Smooth muscle cell (in vitro differentiated cells): ENCODE measurements at regions not wholly inside any gene's neighbourhood (a gene's known extent, or its start where the extent isn't known, plus 50 kb on each side); places are given as distances from the start of the nearest gene placed in this dataset.

Experiments used
- DNase-seq: peaks from one replicate; lab custom pipeline; 2025; ENCODE audit not compliant: unreplicated experiment; lab: John Stamatoyannopoulos, UW
- H2AFZ ChIP-seq: fragments of 200-600 bp; sonication (generic); 2 replicates; pipeline ENCODE4 v1.6.0; 2016; ENCODE audit warnings: antibody characterized with exemption, low read depth, mild to moderate bottlenecking
- H3F3A ChIP-seq: fragments of 200-600 bp; sonication (generic); 2 replicates; pipeline ENCODE4 v1.6.0; 2017; ENCODE audit warnings: antibody characterized with exemption, low read depth
- H3K27ac ChIP-seq: fragments of 200-600 bp; sonication (generic); 2 replicates; pipeline ENCODE4 v1.5.1; 2016; ENCODE audit warnings: low read depth, mild to moderate bottlenecking
- H3K27me3 ChIP-seq: fragments of 200-600 bp; sonication (generic); 2 replicates; pipeline ENCODE4 v1.6.1; 2016; ENCODE audit warnings: low read depth, mild to moderate bottlenecking
- H3K36me3 ChIP-seq: fragments of 200-600 bp; sonication (generic); 2 replicates; pipeline ENCODE4 v1.5.1; 2016; ENCODE audit warnings: low read depth
- H3K4me1 ChIP-seq: fragments of 200-600 bp; sonication (generic); 2 replicates; pipeline ENCODE4 v1.5.1; 2016; ENCODE audit warnings: low read depth
- H3K4me2 ChIP-seq: fragments of 200-600 bp; sonication (generic); 2 replicates; pipeline ENCODE4 v1.6.0; 2016; ENCODE audit warnings: mild to moderate bottlenecking
- H3K4me3 ChIP-seq: fragments of 200-600 bp; sonication (generic); 2 replicates; pipeline ENCODE4 v1.5.1; 2016; ENCODE audit warnings: mild to moderate bottlenecking
- H3K79me2 ChIP-seq: fragments of 200-600 bp; sonication (generic); 2 replicates; pipeline ENCODE4 v1.6.0; 2016; ENCODE audit warnings: low read depth, mild to moderate bottlenecking
- H3K9ac ChIP-seq: fragments of 200-600 bp; sonication (generic); 2 replicates; pipeline ENCODE4 v1.6.0; 2016; ENCODE audit warnings: low read depth
- H3K9me3 ChIP-seq: fragments of 200-600 bp; sonication (generic); replicated peaks from 2 replicates; pipeline ENCODE4 v1.5.1; 2016; ENCODE audit warnings: low read depth
- H4K20me1 ChIP-seq: fragments of 200-600 bp; sonication (generic); 2 replicates; pipeline ENCODE4 v1.6.0; 2016; ENCODE audit warnings: low read depth
- CTCF ChIP-seq: fragments of 200-600 bp; sonication (generic); IDR thresholded peaks from 2 replicates; pipeline ENCODE4 v1.5.1; 2017; ENCODE audit warnings: borderline replicate concordance, mild to moderate bottlenecking, antibody characterized with exemption; ENCODE audit not compliant: insufficient read depth, poor library complexity, severe bottlenecking
- WGBS: methylation state at CpG from one replicate; pipeline ENCODE4 v1.1.7; 2016; ENCODE audit warnings: low lambda C conversion rate; 5-methylcytosine and 5-hydroxymethylcytosine counted together

DNA sequence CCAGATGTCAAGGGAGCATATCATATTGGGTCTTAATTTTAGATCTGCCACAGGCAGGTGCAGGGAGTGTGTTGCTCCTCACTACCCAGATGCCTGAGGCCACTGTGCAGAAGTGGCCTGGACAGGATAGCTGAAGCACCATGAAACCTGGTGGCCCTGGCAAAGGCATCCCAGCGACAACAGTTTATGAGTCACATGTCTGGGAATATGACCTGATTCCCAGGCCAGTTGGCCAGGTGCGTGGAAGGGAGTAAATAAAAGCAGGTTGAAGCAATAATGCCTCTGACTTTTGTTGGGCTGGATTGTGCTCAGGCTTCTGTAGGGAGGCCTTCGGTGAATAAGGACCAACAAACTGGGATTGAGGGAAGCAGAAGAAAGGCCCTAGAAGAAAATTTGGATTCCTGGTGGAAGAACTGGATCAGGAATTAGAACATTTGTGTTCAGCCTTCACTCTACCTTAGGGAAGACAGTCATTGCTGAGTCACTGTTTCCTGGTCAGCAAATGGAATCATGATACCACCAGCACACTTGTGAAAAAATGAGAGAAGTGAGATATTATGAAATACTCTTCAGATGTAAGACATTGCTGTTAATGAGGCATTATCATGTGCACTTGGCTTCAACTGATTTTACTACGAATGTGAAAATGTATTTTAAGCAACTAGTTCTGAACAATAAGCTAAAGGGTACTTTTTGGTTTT, 78.4 kb upstream of the ZNF516 start:
- Histone ChIP-seq H3K79me2 (no peaks in the 10 kb centered on the region), H3K27ac (peak overlapping the region; percentile 7), H2AFZ (no peak overlapping the region), H3K9ac (no peak overlapping the region), H3K4me1 (no peaks in the 10 kb centered on the region), H3K27me3 (no peaks in the 10 kb centered on the region), H4K20me1 (no peaks in the 10 kb centered on the region), H3F3A (no peaks in the 10 kb centered on the region), H3K4me2 (no peak overlapping the region), H3K36me3 (no peaks in the 10 kb centered on the region), H3K4me3 (no peak overlapping the region), H3K9me3 (no peaks in the 10 kb centered on the region)
- no peak for TF ChIP-seq CTCF
- DNase-seq = no peak
- WGBS = 84% methylated on average over 4 of the region's 4 CpGs

DNA sequence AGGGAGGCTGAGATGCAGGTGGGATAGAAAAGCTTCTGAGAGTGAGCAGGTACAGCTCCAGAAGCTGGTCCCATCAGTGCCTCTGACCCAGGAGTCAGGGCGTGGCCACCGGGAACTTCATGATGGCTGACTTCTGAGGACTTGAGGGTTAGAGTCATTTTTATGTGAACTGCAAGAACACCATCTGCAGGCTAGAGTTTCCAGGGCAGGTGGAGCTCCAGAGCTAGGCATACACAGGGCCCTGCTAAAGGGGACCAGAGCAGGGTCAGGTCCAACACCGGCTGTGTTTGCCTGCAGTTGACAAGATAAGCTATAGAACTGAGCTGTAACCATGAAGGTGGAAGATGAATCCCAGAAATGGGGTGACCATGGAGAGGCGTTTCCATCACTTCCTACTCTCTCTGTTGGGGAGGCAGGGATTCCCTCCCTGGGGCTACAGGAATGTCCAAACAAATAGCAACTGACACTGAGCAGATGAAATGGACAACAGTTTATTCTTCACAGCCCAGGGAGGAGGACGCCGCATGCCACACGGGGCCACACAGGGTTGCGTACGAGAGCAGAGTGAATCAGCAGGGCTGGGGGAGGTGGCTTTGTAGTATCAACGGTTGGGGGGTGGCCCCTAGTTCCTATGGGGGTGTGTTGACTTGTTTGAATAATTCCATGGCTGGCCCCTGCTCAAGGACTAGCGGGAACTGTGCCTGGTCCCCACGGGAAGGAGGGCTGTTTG, 77.6 kb upstream of the ZNF516 start:
- no peak for DNase-seq
- H2AFZ ChIP-seq = no peak overlapping the region
- H3K4me3 ChIP-seq = no peak overlapping the region
- no peaks in the 10 kb centered on the region for H3F3A ChIP-seq
- WGBS = 71% methylated on average over 12 of the region's 12 CpGs
- no peaks in the 10 kb centered on the region for H4K20me1 ChIP-seq
- H3K4me1 ChIP-seq = no peaks in the 10 kb centered on the region
- no peaks in the 10 kb centered on the region for H3K9me3 ChIP-seq
- no peak for TF ChIP-seq CTCF
- no peak overlapping the region for H3K4me2 ChIP-seq
- H3K27ac ChIP-seq = no peak overlapping the region
- no peaks in the 10 kb centered on the region for H3K27me3 ChIP-seq
- H3K36me3 ChIP-seq = no peaks in the 10 kb centered on the region
- no peak overlapping the region for H3K9ac ChIP-seq
- H3K79me2 ChIP-seq = no peaks in the 10 kb centered on the region

DNA sequence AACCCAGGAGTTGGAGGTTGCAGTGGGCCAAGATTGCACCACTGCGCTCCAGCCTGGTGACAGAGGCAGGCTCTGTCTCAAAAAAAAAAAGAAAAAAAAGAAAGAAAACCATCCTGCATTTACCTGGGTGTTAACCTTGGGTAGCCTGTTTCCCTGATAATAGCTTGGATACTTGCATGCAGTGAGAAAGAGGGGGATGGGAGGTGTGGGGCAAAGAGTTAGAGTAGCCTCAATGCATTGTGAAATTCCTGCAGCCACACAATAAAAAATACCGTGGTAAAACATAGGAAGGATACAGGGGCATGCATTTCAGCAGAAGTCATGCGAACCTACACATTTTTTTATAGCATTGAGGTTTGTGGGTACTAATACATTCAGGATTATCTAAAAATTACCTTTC, 76.6 kb upstream of the ZNF516 start:
- 86% methylated on average over 3 of the region's 3 CpGs for WGBS
- H3K79me2 ChIP-seq = no peaks in the 10 kb centered on the region
- TF ChIP-seq CTCF = no peak
- DNase-seq = no peak
- H3K4me1 ChIP-seq = no peaks in the 10 kb centered on the region
- no peaks in the 10 kb centered on the region for H4K20me1 ChIP-seq
- no peaks in the 10 kb centered on the region for H3K9me3 ChIP-seq
- no peak overlapping the region for H3K4me2 ChIP-seq
- H3K36me3 ChIP-seq = no peaks in the 10 kb centered on the region
- no peak overlapping the region for H3K4me3 ChIP-seq
- no peaks in the 10 kb centered on the region for H3K27me3 ChIP-seq
- H3K27ac ChIP-seq = no peak overlapping the region
- H3F3A ChIP-seq = no peaks in the 10 kb centered on the region
- H3K9ac ChIP-seq = no peak overlapping the region
- no peak overlapping the region for H2AFZ ChIP-seq
